NCI-H2029 treated with DMSO at 0.1 percent for 48 hours (cell line): ENCODE measurements at regions not wholly inside any gene's neighbourhood (a gene's known extent, or its start where the extent isn't known, plus 50 kb on each side); places are given as distances from the start of the nearest gene placed in this dataset.

Experiments
- DNase-seq: peaks from one replicate; lab custom pipeline; 2025; lab: John Stamatoyannopoulos, UW

DNA sequence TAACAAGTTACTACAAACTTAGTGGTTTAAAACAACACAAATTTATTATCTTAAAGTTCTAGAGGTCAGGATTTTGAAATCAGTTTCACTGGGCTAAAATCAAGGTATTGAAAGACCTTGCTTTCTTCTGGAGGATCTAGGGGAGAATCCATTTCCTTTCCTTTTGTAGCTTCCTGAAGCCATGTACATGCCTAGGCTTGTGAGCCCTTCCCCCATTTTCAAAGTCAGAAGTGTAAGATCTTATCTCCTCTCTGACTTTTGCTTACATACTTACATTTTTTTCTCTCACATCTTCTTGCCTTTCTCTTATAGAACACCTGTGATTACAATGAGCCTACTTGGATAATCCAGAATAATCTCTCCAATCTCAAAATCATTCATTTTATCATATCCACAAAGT lies 78.7 kb upstream of the MBOAT2 start:
- DNase-seq, result no peak

DNA sequence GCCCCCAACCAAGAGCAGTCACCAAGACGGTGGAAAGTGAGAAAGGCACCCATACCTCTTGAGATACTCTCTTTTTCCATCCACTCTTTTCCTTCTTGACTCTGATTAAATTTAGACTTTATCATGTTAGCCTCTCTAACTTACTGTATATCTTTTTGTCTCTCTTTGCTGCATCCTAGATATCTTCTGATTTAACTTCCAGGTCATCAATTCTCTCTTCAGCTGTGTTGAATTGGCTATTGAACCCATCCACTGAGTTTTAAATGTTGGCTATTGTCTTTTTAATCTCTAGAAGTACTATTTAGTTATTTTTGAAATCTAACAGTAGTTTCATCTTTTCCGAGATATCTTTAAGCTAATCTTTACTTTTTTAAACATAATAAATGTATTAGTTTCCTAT lies 78.3 kb upstream of the MBOAT2 start:
- no peak for DNase-seq

DNA sequence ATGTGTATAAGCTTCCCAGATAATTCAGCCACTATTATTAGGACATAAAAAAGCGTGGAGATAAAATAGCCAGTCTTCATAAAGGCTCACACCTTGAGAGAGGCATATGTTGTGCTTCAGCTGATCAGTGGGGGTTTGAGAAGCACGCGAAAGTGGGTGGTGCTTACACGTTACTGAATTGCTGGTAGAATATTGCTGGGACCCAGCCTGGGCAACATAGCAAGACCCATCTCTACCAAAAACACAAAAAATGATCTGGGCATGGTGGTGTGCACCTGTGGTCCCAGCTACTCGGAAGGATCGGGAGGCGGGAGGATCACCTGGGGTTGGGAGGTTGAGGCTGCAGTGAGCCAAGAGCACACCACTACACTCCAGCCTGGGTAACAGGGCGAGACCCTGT lies 74.9 kb upstream of the MBOAT2 start:
- DNase-seq, result no peak

DNA sequence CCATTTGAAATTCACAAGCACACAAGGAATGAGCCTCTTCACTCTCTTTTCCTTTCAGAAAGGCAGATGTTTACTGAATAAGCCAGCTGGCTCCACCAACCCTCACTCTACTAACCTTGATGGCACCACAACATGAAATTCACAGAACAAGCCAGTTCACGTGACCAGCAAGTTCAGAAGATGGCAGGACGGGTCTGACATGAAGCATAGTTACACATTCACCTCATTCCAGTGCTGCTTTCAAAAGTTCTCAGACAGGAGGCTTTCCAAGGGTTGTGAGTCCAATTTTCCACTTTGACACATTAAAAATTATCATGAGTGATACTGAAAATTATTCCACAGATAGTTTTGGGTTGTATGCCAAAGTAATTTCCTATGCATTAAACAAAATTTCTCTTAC lies 74.2 kb upstream of the MBOAT2 start:
- DNase-seq, result no peak

DNA sequence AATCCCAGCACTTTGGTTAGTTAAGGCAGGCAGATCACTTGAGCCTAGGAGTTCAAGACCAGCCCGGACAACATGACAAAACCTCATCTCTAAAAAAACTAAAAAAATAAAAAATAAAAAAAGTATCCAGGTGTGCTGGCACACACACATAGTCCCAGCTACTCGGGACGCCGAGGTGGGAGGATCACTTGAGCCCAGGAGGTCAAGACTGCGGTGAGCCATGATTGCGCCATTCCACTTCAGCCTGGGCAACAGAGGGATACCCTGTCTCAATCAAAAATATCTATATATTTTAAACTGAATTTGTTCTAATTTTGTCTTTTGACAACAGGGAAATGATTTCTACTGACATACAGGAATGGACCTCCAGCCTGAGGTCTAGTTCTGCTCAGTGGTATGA lies 73.3 kb upstream of the MBOAT2 start:
- no peak for DNase-seq

DNA sequence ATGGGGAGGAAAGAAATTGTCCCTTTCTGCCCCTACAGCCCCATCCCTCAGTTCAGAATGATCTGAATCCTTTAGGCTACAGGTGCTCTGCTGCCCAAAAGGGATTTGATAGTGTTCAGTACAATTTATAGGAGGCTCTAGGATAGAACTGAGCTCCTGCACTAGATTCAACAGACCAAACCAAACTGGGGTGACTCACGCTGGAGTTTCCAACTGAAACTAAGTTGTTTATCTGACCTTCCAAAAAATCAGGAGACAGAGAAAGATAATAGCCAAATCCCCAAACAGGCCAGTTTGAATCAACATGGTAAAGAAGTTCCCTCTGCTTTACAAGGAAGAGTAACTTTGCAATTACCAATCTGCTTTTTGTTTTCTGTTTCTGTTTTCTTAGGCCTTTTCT lies 72.7 kb upstream of the MBOAT2 start:
- no peak for DNase-seq

DNA sequence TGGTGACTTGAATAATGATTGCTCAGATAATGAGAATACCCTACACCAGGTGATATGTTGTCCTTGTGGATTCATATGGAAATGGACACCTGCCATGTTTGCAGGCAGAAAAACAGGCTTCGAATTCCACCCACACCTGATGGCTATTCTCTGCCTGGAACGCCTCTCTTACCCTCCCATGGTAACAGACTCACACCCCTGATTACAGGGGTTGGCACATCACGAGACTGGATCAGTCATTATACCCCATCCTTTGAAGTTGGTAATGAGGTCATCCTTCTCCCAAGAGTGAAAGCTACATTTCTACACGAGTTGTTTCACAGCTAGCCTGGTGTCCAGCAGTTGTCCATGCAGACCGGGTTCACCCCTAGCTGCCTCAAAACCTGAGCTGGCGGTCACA lies 71.4 kb upstream of the MBOAT2 start:
- no peak for DNase-seq

DNA sequence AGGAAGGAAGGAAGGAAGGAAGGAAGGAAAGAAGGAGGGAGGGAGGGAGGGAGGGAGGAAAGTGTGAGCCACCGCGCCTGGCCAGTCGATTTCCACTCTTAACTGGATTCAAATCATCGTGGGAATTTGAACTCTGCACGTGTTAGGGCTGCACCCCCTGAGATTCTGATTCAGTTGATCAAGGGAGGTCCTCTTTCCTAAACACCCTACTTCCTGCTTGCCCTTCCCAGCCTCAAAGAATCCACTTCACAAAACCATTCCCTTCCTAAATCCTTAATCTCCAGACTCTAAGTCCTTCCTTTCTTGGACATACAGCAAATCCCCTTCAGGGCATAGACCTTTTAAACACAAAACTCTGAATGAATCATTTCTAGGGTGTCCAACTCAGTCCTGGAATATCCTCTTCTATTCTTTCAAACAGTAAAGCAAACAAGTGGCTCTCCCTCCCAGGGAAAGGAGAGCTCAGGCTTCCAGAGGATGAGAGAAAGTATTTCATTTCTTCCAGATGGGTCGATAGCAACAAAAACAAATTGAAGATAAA lies 68.2 kb upstream of the MBOAT2 start:
- no peak for DNase-seq

DNA sequence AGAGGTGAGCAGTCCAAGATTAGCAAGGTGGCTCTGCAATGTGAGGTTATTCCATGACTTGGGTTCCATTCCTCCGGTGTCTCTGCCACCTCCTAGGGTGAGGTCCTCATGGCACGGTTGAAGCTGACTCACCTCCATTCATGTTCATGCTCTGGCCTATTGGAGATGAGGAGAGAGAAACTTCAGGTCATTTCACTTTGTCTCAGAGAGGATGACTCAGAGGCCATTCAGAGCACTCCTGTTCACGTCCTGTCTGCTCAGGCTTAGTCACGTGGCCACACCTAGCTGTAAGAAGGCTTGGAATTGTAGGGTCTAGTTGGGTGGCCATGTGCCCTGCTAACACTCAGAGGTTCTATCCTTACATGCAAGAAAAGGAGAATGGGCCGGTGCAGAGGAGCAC lies 67.5 kb upstream of the MBOAT2 start:
- DNase-seq, result no peak

DNA sequence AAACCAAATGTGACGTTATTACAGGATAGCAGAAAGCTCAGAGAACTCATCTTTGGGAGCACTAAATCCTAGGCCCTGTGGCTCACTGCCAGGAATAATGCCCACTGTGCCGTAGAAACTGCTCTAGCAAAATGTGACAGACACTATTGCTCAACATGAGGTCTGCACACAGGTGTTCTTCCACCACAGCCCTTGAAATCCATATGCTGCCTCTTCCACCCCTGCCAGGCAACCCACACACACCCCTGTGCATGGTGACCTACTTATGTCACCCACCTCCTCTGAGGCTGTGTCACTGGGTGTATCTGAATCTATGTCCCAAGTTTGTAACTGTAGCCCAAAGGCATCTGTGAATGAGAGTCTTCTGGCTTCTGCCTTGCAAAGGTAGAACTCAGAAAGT lies 66.1 kb upstream of the MBOAT2 start:
- no peak for DNase-seq

DNA sequence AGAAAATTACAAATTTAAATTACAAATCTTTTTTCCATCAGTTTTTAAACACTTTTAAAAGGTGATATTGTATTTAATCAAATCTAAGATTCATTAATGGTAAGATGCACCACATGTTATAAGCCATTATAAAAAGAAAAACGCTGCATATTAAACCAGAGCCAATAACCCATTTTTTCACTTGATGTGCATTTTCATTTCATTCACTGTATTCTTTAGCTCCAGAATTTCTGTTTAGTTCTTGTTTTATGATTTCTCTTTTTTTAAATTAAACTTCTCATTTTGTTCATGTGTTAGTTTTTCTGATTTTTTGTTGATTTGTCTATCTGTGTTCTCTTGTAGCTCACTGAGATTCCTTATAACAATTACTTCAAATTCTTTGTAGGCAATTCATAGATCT lies 62.4 kb upstream of the MBOAT2 start:
- no peak for DNase-seq

DNA sequence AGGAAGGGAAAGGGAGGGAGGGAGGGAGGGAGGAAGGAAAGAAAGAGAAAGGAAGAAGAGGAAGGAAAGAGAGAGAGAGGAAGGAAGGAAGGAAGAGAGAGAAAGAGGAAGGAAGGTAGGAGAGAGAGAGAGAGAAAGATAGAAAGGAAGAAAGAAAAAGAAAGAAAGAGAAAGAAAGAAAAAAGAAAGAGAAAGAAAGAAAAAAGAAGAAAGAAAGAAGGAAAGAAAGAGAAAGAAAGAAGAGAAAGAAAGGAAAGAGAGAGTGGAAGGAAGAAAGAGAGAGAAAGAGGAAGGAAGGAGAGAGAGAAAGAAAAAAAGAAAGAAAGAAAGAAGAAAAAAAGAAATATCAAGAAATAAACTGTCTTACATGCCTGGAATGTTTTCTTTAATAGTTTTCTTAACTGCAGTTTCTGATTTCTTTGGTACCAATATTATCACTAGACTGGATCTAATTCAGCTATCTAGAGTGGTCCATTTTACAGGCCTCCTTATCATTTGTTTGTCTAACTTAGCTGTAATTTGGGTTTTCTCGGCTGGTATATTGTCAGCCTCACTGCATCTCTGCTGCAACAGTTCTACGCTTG lies 59.6 kb upstream of the MBOAT2 start:
- DNase-seq, result no peak

DNA sequence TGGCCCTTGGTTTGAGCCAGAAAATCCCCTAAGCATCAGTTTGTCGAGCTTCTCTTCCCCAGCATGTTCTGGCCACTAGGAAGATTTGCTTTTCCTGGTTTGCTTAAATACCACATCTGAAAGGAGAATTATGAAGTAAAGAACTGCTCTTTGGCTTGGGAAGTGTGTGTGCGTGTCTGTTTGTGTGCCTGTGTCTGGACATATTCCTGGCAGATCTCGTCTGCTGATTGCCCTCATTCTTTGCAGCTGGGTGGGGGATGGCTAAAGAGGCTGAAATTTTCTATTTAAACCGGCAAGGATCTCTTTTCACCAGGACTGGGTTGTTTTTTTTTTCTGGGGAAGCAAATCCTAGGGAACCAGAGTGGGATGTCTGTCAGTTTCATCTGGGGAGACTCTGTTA lies 57.3 kb upstream of the MBOAT2 start:
- DNase-seq, result no peak

DNA sequence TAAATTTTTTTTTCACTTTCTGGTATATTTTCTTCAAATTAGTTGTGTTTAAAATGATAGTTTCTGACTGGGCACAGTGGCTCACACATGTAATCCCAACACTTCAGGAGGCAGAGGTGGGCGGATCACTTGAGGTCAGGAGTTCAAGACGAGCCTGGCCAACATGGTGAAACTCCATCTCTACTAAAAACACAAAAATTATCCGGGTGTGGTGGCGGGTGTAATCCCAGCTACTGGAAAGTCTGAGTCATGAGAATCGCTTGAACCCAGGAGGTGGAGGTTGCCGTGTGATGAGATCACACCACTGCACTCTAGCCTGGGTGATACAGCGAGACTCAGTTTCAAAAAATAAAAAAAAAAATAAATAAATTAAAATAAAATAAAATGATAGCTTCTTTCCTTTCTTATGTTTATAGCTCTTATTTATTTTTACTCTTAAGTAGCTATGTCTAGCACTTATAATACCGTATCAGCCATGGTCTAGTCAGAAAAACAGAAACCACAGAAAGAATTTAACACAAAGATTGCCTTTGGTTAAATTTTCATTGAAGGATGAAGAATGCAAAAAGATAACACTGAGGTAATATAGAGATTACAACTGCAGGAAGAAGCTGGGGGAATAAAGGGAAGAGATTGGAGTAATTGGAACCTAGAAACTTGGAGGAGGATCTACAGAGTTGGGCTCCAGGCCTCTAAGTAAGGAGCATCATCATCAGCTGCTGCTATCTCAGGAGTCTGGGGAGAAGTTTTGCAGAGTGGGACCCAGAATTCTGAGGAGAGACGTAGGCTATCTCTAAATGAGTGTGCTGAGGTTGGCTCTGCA lies 54.7 kb upstream of the MBOAT2 start:
- DNase-seq, result no peak

DNA sequence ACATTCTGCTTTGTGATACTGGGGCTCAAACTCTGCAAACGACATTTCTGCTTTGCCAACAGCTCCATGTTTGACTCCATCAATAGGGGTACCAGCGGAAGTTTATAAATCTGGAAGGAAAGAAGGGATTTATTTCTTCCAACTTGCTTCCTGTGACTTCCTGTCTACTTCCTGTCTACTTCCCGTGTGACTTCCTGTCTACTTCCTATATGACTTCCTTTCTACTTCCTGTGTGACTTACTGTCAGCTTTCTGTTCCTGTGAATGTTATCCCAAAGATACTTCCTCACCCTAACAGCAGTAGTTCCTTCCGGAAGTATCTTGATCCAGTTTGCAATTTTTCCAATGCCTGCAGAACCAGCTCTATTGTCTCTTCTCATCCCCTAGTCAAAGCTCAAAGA lies 52.0 kb upstream of the MBOAT2 start:
- no peak for DNase-seq

DNA sequence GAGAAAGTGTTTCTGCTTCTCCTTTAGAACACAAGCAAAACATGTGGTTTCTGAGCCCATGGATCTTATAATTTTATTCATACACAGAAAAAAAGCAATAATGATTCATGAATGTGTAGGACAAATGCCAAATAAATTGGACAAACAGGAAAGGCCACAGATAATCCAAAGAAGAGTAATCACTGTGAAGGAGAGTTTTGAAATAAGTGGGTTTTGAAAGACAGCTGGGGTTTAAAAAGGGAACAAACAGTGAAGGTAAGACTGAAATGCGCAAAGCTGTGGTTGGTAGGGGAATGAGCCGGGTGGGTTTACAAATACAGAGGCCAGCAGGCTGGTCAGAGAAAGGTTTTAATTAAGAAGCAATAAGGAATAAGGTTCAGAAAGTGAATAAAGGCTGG lies 50.0 kb upstream of the MBOAT2 start:
- no peak for DNase-seq
